Type B pancreatic cell (in vitro differentiated cells): ENCODE measurements at regions not wholly inside any gene's neighbourhood (a gene's known extent, or its start where the extent isn't known, plus 50 kb on each side); places are given as distances from the start of the nearest gene placed in this dataset.

ENCODE experiments used
- DNase-seq: peaks from one replicate; pipeline ENCODE4 v3.0.0; 2021; ENCODE audit warnings: mixed read lengths; ENCODE audit not compliant: unreplicated experiment; ENCODE audit errors: extremely low spot score
- H3K27ac Mint-ChIP-seq: 2 replicates; pipeline ENCODE4 v1.8.0; 2021; ENCODE audit warnings: mild to moderate bottlenecking, mixed read lengths
- H3K27me3 Mint-ChIP-seq: 2 replicates; pipeline ENCODE4 v1.8.0; 2021; ENCODE audit warnings: mixed read lengths
- H3K36me3 Mint-ChIP-seq: 2 replicates; pipeline ENCODE4 v1.8.0; 2021; ENCODE audit warnings: mixed read lengths
- H3K4me1 Mint-ChIP-seq: one replicate; pipeline ENCODE4 v1.8.0; 2021; ENCODE audit warnings: mixed read lengths; ENCODE audit not compliant: unreplicated experiment
- H3K4me3 Mint-ChIP-seq: 2 replicates; pipeline ENCODE4 v1.8.0; 2021; ENCODE audit warnings: mild to moderate bottlenecking, mixed read lengths
- H3K9me3 Mint-ChIP-seq: 2 replicates; pipeline ENCODE4 v1.8.0; 2021; ENCODE audit warnings: mixed read lengths
- TF ChIP-seq, protein P1 (sequence below): fragments of 200-600 bp; sonication (generic); conservative IDR thresholded peaks from 2 replicates; pipeline ENCODE4 v1.5.0; 2021; ENCODE audit warnings: antibody characterized with exemption, mild to moderate bottlenecking

DNA sequence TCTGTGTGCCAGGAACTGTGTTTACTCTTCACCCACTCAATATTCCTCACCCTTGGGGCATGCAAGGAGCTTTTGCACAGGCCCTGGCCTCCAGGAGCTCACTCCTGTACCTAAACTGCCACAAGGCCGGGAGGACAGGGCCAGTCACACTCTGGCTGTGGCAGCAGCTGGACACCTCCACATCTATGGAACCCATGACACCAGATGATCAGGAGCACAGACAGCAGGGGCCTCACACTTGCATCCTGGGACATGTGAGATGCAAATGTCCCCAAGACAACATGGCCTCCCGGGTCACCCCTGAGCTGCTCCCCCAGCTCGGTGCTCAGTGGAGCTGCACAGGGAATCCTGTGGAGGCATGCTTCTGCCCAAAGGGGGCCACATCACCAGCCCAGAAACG is 61.8 kb upstream of the SLC66A3 start:
- peaks cover 19% of the 10 kb centered on the region for H3K27me3 Mint-ChIP-seq
- TF ChIP-seq, protein P1, sequence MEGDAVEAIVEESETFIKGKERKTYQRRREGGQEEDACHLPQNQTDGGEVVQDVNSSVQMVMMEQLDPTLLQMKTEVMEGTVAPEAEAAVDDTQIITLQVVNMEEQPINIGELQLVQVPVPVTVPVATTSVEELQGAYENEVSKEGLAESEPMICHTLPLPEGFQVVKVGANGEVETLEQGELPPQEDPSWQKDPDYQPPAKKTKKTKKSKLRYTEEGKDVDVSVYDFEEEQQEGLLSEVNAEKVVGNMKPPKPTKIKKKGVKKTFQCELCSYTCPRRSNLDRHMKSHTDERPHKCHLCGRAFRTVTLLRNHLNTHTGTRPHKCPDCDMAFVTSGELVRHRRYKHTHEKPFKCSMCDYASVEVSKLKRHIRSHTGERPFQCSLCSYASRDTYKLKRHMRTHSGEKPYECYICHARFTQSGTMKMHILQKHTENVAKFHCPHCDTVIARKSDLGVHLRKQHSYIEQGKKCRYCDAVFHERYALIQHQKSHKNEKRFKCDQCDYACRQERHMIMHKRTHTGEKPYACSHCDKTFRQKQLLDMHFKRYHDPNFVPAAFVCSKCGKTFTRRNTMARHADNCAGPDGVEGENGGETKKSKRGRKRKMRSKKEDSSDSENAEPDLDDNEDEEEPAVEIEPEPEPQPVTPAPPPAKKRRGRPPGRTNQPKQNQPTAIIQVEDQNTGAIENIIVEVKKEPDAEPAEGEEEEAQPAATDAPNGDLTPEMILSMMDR, result no peak
- no peak overlapping the region for H3K27ac Mint-ChIP-seq
- no peaks in the 10 kb centered on the region for H3K36me3 Mint-ChIP-seq
- H3K4me3 Mint-ChIP-seq, result no peak overlapping the region
- H3K4me1 Mint-ChIP-seq, result peaks cover 5% of the 10 kb centered on the region
- no peaks in the 10 kb centered on the region for H3K9me3 Mint-ChIP-seq
- no peak for DNase-seq

DNA sequence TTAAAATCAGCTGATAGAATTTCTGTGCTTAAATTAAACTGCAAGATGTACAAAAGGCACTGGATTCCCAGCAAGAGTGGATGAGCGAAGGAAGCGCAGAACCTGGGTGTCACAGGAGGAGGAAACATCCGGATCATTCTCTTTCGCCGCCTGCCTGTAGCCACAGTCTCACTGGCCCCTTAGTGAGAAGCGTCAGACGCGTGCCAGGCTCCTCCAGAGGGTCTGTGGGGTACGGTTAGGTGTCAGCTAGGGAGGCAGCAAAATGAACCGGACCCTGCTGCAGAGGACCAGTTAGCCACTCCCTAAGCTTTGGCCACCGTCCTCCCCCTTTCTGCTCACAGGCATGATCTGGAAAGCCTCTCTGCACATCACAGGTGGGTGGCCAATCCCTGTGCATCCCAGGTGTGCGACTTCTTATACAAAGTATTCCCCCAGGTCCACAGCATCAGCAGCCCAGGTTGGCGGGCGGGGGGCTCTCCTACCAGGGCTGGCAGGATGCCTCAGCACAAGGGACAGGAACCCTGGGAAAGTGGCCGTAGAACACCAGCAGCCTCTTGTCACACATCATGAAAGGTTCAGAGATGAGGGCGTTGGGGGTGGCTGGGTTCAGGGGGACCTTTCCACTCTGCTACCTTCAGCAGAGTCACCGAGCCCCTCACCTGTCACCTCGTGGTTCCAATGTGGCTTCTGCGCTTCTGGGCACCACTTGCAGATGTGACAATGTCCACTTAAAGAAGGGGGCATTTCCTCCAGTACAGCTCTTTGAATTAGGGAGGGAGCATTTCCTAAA is 61.1 kb upstream of the SLC66A3 start:
- peaks cover 5% of the 10 kb centered on the region for H3K4me1 Mint-ChIP-seq
- TF ChIP-seq, protein P1, result no peak

DNA sequence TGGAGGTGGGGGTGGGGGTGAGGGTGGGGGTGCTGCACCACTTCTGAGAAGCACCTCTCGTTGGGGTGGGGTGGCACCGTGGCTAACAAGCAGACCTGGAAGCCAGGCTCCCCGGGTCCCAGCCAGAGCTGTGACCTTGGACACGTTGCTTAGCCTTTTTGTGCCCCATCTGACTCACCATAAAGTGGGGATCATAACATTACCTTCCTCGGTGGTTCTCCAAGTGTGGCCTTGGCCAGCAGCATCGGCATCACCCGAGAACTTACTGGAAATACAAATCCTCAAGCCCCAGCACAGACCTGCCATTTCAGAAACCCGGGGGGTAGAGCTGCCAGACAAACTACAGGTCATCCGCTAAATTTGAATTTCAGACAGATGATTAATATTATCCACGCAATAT is 58.7 kb upstream of the SLC66A3 start:
- H3K27me3 Mint-ChIP-seq, result peaks cover 19% of the 10 kb centered on the region
- H3K27ac Mint-ChIP-seq, result no peak overlapping the region
- no peak overlapping the region for H3K4me3 Mint-ChIP-seq
- no peak for DNase-seq
- peaks cover 5% of the 10 kb centered on the region for H3K4me1 Mint-ChIP-seq
- H3K36me3 Mint-ChIP-seq, result no peaks in the 10 kb centered on the region
- H3K9me3 Mint-ChIP-seq, result no peaks in the 10 kb centered on the region
- TF ChIP-seq, protein P1, result no peak

More for the DNA sequence above, 61.1 kb upstream of the SLC66A3 start:
- Mint-ChIP-seq H3K36me3 (no peaks in the 10 kb centered on the region), H3K27ac (no peak overlapping the region), H3K9me3 (no peaks in the 10 kb centered on the region), H3K4me3 (no peak overlapping the region), H3K27me3 (peaks cover 19% of the 10 kb centered on the region)
- no peak for DNase-seq

DNA sequence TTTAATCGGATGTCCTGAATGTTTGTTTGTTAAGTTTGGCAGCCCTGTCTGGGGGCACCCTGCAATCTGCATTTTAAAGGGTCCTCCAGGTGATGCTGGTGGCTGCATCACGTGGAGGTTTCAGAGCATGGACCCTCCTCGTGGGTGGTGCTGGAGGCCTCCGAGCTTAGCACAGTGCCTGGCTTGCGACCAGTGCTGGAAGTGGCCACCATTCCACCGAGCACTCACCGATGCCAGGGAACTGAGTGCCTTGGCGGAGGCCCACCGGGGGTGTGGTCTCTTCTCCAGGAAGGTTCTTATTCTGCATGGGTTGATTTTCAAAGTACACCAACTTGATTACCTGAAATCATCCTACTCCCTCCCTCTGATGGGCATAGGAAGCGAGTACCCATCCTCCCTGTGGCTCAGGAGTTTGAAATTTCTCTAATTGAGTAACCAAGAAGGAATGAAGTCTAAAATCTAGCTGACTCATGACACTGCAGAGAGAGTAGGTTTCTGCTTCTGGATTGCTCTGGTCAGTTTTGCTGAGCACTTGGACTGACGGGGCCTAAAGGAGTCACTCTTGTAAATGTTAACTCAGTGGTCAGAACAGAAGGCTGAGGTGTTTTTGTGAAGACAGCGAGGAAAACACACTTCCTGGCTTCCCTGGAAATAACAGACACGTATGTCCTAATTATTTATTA is 58.1 kb upstream of the SLC66A3 start:
- no peak for DNase-seq
- Mint-ChIP-seq H3K4me1 (peaks cover 5% of the 10 kb centered on the region), H3K9me3 (no peaks in the 10 kb centered on the region), H3K36me3 (no peaks in the 10 kb centered on the region), H3K27me3 (peaks cover 19% of the 10 kb centered on the region), H3K27ac (no peak overlapping the region), H3K4me3 (no peak overlapping the region)
- TF ChIP-seq, protein P1, result no peak

DNA sequence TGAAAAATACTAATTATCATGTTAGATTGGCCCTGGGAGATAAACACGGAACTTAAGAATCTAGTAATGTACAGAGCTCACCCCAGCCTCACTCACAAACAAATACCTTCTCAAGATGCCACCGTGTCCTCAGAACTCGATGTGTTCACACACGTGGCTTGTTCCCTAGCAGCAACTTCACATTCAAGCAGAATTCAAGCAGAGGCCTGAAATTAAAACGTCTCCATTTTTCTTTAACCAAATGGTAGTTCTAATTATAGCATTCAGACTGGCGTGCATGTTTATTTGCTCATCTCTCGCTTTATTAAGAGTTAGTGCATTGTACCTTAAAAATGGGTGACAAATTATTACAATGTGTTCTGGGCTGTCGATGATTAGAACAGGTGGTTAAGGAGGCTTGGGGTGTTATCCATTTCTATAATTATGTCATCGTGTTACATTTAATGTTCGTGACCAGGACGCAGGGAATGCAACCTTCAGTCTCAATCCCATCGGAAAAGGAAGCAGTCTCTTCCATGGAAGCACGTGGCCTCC is 57.3 kb upstream of the SLC66A3 start:
- Mint-ChIP-seq H3K4me1 (peaks cover under 1% of the 10 kb centered on the region), H3K4me3 (no peak overlapping the region), H3K36me3 (no peaks in the 10 kb centered on the region), H3K27ac (no peak overlapping the region), H3K27me3 (peaks cover 13% of the 10 kb centered on the region), H3K9me3 (no peaks in the 10 kb centered on the region)
- no peak for DNase-seq
- TF ChIP-seq, protein P1, result no peak
